PFSK-1 (cell line): ENCODE measurements at regions not wholly inside any gene's neighbourhood (a gene's known extent, or its start where the extent isn't known, plus 50 kb on each side); places are given as distances from the start of the nearest gene placed in this dataset.

ENCODE experiments used
- POLR2AphosphoS5 ChIP-seq: IDR thresholded peaks from 2 replicates; pipeline ENCODE4 v1.6.1; 2012; ENCODE audit warnings: low read depth, mild to moderate bottlenecking, control low read depth, low read length, moderate library complexity
- REST ChIP-seq, 2 experiments: IDR thresholded peaks; 2 replicates each; pipeline versions ENCODE4 v1.6.1 to v1.8.0; 2011 to 2012; ENCODE audit warnings: low read depth in 2 of 2, low read length in 2 of 2, control low read depth in 1 of 2, inconsistent platforms in 1 of 2, mild to moderate bottlenecking in 1 of 2, moderate library complexity in 1 of 2; ENCODE audit not compliant: insufficient read depth in 1 of 2
- SIN3A ChIP-seq: IDR thresholded peaks from 2 replicates; pipeline ENCODE4 v1.6.1; 2012; ENCODE audit warnings: mild to moderate bottlenecking, low read length, moderate library complexity, borderline replicate concordance; ENCODE audit not compliant: insufficient read depth

- TF ChIP-seq REST (IDR thresholded peaks at IDR 0.05; ENCODE audit: insufficient read depth in 1 of 2, low read depth in 2 of 2, low read length in 2 of 2) (no peak), SIN3A (no peak), POLR2AphosphoS5 (no peak)
Measured at GRCh38 chr16:73563709-73564108, 515.8 kb upstream of the ZFHX3 start.
